GM12864 (cell line): ENCODE measurements at regions not wholly inside any gene's neighbourhood (a gene's known extent, or its start where the extent isn't known, plus 50 kb on each side); places are given as distances from the start of the nearest gene placed in this dataset.

Source experiments
- DNase-seq: peaks from one replicate; pipeline ENCODE4 v3.0.0-alpha.2; 2011; ENCODE audit warnings: low read depth
- H3K4me3 ChIP-seq: 2 replicates; pipeline ENCODE4 v1.5.1; 2011; ENCODE audit warnings: mild to moderate bottlenecking, low read depth, low read length, control low read depth
- CTCF ChIP-seq: IDR thresholded peaks from 2 replicates; pipeline ENCODE4 v1.5.1; 2011; ENCODE audit warnings: low read depth, mild to moderate bottlenecking, moderate library complexity, low read length, control low read depth, inconsistent platforms; ENCODE audit errors: missing control alignments

DNA sequence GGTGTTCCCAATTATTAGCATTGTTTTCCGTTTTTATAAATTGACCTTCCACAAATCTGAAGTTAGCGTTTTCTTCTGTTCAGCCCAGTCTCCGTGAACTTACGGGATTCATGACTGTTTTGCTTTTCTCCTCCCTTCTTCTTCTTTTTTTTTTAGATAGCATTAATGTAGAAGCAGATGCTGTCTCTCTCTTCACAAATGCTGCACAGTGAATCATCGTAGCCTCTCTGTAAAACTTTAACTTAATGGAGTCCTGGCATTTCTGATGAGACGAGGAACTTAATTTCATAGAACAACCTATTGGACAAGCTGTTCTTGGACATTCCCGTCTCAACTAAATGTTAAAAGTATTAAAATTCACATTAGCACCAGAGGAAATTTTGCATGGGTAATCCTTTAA is 138.0 kb upstream of the EEF1E1 start:
- H3K4me3 ChIP-seq: no peak overlapping the region
- TF ChIP-seq CTCF: no peak
- no peak for DNase-seq

DNA sequence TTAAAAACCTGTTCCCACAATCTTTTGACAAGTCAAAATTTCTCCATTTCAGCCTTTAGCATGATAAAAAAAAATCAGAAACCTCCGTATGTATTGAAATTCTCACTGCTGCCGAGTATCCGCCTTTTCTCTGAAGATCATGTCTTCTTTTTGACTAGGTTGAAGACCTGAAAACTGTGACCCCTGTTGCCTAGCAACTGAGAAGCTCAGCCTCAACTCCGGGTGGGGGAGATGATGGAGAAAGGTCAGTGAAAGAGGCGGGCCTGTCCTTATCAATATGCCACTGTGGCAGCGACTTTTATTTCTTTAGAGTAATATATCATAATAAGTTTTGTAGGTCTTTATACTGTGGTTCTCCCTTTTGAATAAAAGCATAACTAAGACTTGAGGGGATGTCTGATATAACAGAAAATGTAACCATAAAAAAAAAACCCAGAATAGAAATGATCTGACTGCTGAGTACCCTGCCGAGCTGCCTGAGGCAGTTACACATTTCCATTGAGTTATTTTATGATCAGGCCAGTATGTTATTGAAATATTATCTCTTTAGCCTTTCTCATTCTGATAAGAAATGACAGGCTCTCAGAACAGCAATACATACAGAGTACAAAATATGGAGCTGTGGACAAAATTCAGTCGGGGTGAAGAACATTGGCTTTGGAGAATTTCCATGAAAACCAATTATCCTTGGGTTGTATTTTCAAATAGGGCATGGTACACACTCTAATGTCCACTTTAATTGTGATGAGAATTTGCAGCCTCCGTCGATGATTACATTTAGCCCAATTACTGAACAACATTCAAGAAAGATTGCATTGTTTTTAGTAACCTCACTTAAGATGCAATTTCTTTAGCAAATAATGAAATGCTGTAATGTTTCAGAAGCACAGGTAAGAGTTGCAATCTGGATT is 136.7 kb upstream of the EEF1E1 start:
- no peak for DNase-seq
- no peak overlapping the region for H3K4me3 ChIP-seq
- TF ChIP-seq CTCF: no peak

DNA sequence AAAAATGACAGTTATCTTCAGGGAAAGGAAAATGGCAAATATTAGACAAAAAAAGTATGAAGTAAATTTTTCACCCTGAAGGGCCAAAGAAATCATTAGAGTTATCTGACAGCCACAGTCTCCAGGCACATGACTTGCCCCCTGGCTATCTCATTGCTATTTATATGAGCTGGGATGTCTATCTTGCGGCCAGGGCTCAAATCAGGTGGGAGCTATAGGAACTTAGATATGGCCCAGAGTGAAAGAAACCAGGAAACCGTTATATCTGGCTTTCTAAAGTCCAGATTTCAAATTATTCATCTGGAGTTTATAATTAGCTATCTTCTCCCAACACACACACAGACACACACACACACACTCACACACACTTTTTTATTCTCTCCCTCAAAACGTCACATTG is 135.3 kb upstream of the EEF1E1 start:
- DNase-seq: no peak
- no peak for TF ChIP-seq CTCF
- H3K4me3 ChIP-seq: no peak overlapping the region

DNA sequence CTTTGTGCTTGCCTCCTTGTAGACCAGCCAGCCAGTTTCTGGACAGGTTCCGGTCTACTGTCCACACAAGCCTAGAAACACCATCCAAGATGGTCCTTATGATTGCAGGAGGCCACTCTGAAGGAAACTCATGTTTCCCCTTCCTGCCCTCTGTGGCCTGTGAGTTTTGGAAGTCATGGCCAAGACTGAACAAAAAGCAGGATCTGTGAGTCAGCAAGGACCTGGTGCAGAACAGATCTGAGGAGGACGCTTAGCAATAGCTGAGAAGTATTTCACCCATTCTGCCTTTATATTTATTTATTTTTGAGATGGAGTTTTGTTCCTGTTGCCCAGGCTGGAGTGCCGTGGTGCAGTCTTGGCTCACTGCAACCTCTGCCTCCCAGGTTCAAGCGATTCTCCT is 134.6 kb upstream of the EEF1E1 start:
- TF ChIP-seq CTCF: no peak
- DNase-seq: no peak
- H3K4me3 ChIP-seq: no peak overlapping the region

DNA sequence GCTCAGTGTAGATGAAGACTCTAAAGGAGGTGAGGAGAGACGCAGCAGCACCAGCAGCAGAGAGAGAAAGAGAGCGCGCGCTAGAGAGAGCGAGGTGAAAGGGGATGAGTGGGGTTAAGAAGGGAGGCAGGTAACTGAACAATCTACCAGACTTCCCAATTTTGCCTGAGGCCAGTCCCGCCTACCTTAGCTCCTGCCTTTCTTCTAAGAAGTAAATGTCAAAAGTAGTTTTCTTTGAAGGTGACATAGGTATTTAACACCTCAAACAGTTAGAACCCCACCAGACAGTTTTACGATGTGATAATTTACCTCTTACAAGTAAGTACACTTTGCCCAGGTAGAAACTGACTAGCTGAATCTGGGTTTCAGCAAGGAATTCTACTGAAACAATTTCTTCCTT is 132.0 kb upstream of the EEF1E1 start:
- DNase-seq: no peak
- H3K4me3 ChIP-seq: no peak overlapping the region
- no peak for TF ChIP-seq CTCF

DNA sequence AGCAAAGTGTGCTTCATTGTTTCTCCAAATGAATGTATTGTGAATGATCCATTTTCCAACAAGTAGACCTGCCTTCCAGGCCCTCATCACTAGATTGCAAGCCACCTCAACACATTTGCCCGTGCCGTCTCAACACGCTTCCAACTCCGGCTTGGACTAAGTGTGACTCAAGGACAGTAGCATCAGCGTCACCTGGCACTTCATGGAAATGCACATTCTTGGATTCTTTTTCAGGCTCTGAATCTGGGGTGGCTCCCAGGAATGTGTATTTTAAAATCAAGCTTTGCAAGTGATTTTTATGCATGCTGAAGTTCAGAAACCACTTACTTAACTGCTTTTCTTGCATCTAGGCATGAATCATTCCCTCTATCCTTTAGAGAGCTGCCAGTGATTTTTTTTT is 129.6 kb upstream of the EEF1E1 start:
- TF ChIP-seq CTCF: no peak
- no peak overlapping the region for H3K4me3 ChIP-seq
- no peak for DNase-seq
